GM12891 (cell line): ENCODE measurements at regions not wholly inside any gene's neighbourhood (a gene's known extent, or its start where the extent isn't known, plus 50 kb on each side); places are given as distances from the start of the nearest gene placed in this dataset.

Source experiments
- PAX5 ChIP-seq: IDR thresholded peaks from 2 replicates; pipeline ENCODE4 v1.6.1; 2011; ENCODE audit warnings: low read length, moderate library complexity, mild to moderate bottlenecking; ENCODE audit not compliant: insufficient read depth, severe bottlenecking
- POLR2A ChIP-seq: IDR thresholded peaks from 2 replicates; pipeline ENCODE4 v1.6.1; 2011; ENCODE audit warnings: low read depth, low read length, control low read depth
- POLR2AphosphoS5 ChIP-seq: IDR thresholded peaks from 2 replicates; pipeline ENCODE4 v1.6.1; 2011; ENCODE audit warnings: low read depth, low read length, control low read depth
- POU2F2 ChIP-seq: IDR thresholded peaks from 2 replicates; pipeline ENCODE4 v1.6.1; 2011; ENCODE audit warnings: low read depth, mild to moderate bottlenecking, control low read depth, low read length, moderate library complexity
- SPI1 ChIP-seq: IDR thresholded peaks from 2 replicates; pipeline ENCODE4 v1.6.1; 2011; ENCODE audit warnings: low read depth, low read length, control low read depth
- TAF1 ChIP-seq: IDR thresholded peaks from 2 replicates; pipeline ENCODE4 v1.6.1; 2011; ENCODE audit warnings: low read depth, low read length, control low read depth

GRCh38 chr2:71906357-71906973 lies 241.2 kb downstream of the CYP26B1 start:
- TF ChIP-seq POLR2AphosphoS5 = no peak
- no peak for TF ChIP-seq TAF1
- no peak for TF ChIP-seq POLR2A
- TF ChIP-seq PAX5 = no peak
- TF ChIP-seq POU2F2 = no peak
- no peak for TF ChIP-seq SPI1
